HG02642 (cell line): ENCODE measurements at regions not wholly inside any gene's neighbourhood (a gene's known extent, or its start where the extent isn't known, plus 50 kb on each side); places are given as distances from the start of the nearest gene placed in this dataset.
"Not testable (repeated sequence)": the region's sequence is repeated elsewhere in the genome, so short reads cannot be mapped to it uniquely, and the experiment has no call there.

ENCODE experiments used
- ATAC-seq: cut with Tn5 transposase; IDR thresholded peaks from one replicate; pipeline ENCODE4 v1.9.1; 2021; ENCODE audit warnings: mild to moderate bottlenecking; ENCODE audit not compliant: unreplicated experiment, poor library complexity

DNA sequence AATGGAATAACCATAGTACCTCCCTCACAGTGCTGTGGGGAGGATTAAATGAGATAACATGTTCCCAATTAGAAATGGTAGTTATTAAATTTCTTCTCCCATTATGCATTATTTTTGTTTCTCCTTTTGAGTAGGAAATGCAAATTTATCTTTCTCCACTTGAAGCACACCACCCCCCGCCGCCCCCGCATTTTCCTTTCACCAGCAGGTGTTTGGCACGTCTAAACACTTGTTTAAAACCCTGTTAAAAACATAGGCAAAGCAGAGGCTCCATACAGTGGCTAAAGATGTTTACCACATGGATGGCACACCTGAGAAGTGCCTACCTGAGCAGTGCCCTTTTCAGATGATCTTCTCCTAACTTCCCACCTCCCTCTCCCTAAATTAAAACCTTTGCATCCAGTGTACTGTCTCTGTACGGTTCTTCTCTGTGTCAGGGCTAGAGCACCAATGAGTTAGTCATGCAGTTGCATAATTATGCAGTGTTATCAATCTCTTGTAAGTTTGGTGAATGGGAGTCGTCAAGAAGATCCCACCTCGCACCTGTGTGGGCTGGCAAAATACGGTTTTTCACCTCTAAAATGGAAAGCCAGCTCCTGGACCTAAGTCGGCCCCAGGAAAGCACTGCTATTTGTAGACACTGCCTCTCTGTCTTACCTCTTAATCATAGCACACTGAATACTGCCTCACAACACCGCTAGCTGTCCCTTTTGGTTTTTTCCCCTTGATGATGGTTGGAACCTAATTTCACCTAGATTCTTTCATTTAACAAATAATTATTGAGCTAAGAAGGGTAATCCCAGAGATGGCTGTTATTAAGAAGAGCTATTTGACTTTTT lies 122.0 kb downstream of the CT47B1 start:
- ATAC-seq = no peak

DNA sequence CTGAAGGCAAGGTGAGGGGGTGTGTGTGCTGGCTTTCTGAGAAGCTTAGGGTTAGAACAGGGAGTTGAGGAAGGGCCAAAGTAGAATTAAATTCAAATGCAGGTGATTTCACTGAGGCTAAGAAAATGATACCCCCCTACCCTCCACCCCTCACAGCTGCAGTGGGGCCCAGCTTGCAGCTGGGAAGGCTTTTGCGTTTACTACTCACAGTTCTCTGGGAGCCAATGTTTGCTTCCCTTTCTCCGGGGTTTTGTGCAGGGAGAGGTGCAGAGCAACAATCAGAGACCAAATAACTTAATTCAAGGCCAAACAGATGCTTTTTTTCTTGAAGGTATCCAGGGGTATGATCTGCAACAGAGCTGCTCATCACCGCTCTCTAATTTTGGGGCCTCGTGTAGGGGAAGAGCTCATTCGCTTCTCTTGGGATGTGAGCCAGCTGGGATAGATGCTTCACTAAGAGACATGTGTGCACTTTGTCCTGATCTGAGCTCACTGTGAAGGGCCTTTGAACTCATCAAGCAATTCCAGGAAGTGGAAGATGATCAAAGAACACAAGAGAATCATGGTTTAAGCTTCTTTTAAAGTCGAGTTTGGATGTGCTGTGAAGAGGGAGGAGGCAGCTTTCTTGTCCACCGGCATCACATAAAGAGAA lies 122.7 kb upstream of the C1GALT1C1 start:
- ATAC-seq = no peak

DNA sequence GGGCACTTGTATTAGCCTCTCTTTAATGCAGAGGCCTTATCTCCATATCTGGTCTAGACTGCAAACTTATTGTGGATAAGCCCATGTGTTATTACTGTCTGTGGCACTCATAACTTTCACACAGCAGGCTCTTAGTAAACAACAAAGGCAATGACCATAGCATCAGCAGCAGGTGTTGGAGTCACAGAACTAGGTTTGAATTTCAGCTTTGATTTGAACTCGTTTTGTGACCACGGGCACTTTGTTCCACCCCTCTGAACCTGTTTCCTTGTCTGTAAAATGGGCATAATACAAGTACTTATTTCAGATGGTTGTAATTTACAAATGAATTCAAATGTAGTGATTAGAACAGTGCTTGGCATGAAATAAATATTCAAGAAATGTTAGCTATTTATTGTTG lies 121.8 kb upstream of the C1GALT1C1 start:
- ATAC-seq = no peak

DNA sequence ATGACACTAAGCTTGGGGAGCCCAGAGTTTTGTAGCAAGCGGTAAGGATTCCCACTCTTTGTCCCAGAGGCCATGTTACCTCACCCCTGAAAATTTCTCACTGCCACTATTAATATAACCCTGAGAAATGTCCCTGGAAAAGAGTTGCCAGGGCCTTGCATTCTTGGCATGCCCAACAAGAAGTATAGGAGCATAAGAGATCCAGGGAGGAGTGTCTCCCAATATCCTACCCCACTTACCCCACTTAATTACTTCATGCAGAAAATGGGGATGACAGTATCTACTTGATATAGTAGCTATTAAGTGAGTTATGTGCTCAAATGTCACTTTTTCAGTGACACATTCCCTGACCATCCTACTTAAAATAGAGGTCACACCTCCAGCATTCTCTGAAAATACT lies 120.5 kb upstream of the C1GALT1C1 start:
- ATAC-seq = no peak

DNA sequence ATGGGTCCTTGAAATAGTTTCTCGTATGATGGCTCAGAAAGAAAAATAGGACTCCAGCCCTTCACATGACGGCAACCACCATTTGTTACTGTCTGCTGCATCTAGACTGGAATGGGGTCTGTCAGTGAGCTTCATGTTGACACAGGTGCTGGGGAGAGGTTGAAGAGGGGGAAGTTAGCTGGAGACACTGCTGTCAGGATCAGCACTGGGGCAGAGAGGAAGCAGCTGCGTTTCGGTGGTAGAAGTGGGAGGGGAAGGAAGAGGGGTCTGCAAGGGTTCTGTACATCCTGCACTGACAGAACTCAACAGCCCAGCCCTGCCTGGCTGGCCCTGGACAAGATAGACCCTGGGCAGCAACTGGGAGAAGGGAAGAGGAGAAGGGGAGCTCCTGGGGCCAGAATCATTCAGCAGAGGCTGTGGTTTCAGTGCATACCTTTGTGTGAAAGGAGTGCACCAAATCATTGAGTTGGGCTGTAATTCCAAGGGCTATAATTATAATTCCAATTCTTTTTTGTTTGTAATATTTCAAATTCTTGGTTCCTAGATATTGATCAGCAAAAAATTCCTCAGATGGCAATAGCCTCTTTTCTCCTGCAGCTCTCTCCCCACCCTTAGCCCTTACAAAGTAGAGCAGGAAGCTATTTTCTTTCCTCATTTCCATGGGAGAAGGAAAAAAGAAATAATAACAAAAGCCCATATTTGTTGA lies 119.4 kb upstream of the C1GALT1C1 start:
- ATAC-seq = peak; percentile 92

DNA sequence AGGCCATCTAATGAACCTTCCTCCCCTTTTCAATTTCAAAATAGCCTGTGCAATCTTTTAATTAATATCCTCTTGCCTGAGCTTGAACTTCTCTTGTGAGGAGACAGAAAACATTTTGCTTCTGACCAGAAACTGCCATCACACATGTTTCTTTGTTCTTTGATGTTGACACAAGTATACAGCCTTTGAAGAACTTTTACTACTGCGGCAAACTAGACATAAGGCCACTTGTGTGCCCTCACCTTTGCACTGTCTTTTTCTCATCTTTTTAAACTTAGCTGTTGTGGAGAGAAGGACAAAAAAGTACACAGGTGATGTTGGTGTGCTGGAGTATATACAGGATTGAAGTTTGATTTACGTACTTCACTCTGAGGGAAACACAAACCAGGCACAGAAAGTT lies 116.3 kb upstream of the C1GALT1C1 start:
- ATAC-seq = no peak

DNA sequence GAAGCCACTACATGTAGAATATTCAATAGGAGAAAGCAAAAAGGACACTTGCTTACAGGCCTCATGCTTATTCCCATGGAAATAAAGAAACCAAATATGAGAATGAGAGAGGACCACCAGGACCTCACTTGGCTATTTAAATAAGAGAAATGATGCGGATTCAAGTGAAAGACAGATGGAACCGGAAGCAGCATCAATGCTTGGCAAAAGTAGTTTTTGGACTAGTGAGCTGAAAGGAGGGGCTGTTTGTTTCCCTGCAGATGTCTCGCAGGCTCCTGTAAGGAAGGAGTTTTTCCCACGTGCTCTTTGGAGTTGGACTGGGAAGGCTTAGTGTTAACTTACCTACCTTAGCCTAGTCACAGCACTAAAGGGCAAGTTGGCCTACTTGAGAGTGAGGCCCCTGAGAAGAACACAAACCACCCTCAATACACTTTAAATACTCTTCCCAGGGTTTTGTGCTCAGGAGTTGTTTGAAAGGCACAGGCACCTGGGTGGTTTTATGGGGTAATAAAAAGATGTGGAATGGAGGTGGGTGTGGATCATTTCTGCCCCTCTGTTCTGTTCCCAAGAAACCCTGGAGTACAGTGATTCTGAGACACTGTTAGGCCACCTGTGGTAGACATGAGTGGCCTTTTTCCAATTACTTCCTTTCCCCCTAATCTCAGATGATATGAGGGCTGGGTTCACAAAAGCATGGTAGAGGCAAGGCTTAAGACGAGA lies 113.3 kb upstream of the C1GALT1C1 start:
- no peak for ATAC-seq

DNA sequence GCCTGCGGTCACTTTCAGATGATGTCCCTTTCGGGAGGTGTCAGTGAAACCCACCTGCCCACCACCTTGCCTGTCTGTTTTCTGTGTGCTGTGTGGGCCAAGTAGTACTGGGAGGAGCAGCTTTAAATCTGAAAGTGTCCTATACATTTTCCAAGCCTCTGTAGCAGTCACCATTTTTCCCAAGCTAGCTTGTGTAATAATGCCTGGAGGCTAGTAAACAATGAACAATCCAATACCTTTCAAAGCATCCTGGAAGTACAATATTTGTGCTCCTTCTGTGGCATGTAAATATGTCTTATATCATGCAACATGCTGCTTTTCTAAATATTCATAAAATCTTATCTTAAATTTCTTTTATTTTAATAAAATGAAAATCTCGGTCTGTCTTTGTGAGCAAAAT lies 111.6 kb upstream of the C1GALT1C1 start:
- ATAC-seq = no peak

DNA sequence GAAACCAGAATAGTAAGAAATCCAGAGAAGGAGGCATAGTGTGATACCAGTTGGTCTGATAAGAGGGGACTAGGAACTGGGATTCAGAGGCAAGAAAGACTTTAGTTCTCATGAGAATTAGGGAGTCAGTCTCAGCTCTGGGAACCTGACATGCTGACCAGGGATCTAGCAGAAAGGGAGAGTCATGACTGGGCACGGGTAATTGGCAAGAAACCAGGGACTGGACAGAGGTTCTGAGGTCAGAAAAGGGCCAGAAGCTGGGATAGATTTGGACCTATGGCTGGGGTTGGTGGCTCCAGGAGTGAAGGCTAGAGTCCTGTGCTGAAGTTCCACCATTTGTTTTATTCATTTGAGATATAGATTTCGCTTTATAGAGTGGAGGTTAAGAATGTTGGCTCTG lies 110.2 kb upstream of the C1GALT1C1 start:
- no peak for ATAC-seq

DNA sequence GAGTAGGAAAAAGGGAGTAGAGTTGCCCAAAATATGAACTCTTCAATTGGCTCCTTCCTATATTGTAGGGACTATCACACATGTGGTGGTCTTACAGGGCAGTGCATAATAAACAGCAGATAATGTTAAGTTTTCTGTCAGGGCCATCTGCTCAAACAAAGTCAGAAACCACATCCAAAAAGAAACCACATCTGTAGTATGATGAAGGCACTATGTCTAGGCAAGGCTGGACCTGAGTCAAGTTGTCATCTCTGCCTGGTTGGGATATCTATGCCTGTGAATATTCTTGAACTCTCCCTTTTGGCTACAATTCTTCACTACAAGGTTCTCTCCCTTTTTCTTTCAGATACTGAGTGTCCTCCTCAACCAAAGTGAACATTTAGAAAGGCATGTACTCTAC lies 109.4 kb upstream of the C1GALT1C1 start:
- ATAC-seq = no peak

DNA sequence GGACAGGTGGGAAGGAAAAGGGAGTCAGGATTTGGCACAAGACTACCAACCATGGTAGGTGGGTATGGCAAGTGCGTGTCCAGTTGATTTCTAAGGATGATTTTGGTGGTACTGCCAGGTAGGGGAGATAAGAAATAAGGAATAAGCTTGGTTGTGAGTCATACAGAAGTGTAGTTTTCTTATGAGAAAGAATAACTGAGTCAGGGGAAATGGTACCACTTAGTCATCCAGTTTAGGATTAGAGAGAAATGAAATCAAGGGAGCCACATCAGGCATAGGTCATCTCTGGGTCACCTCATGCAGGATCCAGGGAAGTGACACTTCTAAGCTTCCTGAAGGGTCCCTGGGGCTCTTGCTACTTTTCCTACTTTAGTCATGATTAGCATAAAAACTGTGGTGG lies 107.1 kb upstream of the C1GALT1C1 start:
- no peak for ATAC-seq

DNA sequence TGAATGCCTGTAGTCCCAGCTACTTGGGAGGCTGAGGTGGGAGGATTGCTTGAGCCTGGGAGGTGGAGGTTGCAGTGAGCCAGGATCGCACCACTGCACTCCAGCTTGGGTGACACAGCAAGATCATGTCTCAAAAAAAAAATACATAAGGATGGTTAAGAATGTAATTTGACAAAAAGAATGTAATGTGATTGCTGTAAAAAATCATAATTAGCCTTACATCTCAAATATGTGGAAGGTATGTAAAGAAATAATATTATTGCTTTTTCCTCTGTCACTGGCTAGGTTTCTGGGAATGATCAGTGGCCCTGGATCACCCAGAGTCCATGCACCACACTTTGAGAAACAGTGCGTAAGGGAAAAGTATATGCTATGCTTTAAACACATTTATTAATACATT lies 106.1 kb upstream of the C1GALT1C1 start:
- no peak for ATAC-seq

DNA sequence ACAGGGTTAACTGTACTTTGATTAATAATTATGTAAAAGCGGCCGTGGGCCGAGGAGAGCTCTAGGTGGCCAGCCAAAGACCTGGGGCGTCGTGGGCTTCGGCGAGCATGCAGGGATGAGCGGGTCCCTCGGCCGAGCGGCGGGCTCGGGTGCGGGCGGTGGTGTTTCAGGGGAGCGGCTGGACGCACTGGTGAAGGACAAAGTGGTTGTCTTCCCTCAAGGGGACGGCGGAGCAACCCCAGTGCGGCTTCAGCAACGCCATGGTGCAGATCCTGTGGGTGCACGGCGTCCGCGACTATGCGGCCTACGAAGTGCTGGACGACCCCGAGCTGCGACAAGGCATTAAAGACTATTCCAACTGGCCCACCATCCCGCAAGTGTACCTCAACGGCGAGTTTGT lies 103.0 kb upstream of the C1GALT1C1 start:
- no peak for ATAC-seq

DNA sequence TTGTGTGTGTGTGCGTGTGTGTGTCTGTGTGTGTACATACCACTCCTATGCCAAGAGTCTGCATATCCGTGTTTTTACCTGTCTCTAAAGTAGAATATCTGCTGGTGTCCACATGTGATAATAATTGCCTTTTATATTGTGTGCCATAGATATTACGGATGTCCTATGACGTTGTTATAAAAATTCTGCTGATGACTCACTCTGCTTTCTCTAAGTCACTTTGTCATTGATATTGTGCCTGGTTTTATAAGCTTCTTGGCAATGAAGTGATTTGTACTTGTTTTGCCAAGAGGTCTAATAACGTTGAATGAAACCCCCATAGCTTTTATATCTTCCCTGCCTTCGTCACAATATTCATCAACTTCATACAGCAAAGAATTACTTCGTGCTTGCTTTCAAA lies 102.6 kb upstream of the C1GALT1C1 start:
- ATAC-seq = no peak

DNA sequence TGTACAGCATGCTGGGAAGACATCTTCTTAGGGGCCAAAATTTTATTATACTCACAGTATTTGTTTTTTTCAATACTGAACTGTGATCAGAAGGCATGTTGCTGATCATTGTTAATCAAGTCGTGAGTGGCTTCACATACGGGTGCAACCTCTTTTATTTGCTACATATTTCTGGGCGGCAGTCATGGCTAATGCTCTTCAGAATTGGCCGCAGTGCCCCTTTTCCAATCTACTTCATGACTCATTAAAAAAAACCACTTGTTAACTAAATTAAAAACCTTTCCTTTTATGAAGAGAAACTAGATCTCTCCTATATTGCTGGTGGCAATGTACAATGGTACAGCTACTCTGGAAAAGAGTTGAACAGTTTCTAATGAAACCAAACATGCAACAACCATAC lies 101.5 kb upstream of the C1GALT1C1 start:
- ATAC-seq = no peak

DNA sequence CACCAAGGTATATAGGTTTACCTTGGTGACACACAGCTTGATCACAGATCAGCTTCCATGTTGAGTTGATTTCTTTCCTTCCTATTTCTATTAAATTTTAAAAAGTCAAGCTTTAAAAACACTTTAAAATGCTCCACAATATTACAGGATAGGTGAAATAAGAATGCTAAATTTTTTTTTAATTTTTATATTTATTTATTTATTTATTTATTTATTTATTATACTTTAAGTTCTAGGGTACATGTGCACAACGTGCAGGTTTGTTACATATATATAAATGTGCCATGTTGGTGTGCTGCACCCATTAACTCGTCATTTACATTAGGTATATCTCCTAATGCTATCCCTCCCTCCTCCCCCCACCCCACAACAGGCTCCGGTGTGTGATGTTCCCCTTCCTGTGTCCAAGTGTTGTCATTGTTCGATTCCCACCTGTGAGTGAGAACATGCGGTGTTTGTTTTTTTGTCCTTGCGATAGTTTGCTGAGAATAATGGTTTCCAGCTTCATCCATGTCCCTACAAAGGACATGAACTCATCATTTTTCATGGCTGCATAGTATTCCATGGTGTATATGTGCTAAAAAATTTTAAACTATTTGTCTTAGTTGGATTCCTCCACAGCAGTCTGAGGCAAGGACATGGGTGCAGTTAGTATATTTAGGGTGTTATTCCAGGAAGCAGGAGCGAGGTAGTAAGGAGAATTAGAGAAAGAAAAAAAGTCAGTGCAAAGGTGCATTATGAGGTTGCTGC lies 99.8 kb upstream of the C1GALT1C1 start:
- not testable (repeated sequence) for ATAC-seq

DNA sequence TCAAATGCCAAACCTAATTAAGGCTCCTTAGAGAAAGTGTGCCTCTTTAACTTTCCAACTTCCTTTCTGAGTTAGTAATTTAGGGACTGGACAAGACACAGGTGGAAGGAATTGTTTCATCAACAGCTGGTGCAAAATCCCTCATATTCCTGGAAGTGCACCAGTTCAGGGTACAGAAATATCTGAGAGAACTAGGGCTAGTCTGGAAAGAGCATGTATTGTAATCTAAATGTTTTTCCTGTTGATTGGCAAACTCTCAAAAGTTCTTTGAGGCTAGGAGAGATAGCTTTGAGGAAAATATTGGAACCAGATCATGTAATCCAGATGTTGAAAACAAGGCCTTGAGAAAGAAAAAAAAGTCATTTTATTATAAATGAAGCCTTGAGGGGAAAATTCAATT lies 98.1 kb upstream of the C1GALT1C1 start:
- ATAC-seq = no peak

DNA sequence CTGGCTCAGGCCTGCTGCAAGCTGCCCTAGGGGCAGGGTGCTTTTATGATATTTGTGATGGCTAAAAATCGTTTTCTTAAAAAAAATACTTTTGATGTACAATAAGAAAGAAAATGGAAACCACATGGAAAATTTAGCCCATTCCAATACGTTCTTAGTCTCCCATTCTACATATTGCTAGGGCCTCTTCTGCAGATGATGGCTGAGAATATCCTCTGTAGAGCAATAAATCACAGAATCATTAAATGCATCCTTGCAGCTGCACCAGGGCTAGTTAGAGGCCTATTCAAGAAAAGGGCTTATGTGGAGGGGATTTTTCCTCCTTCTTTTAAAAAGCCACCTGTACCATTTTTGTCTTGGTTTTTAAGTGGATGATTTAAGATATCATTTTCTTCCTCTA lies 97.6 kb upstream of the C1GALT1C1 start:
- ATAC-seq = no peak

DNA sequence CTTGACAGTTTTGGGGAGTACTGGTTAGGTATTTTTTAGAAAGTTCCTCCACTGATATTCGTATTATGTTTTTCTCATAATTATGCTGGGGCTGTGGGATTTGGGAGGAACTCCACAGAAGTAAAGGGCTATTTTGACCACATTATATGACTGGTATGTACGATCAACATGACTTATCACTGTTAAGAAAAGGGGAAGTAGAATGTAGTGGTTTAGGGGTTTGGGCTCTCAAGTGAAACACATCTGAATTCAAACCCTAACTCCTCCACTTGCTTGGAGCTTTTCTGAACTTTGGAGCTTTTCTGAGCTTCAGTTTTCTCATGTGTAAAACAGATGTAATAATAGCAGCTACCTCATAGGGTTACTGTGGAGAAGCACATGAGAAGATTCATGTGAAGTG lies 96.4 kb upstream of the C1GALT1C1 start:
- ATAC-seq = peak; percentile 99

DNA sequence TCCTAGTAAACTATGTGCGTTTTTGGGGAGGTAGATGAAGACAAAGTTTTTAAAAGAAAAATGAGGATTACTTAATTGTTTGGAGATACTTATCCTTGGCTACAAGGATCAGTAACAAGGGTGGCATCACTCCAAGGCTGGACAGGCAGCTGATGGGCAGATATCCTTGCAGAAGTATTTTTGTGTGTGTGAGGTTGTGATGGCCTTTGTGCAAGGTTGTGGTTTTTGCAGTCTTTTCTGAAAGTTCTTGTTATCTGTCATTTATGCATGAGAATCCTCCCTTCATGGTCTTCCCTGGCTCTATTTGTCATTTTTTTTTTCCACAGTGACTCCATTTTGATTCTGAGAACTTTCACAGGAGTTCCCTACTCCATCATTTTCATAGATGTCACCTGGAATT lies 96.0 kb upstream of the C1GALT1C1 start:
- peak; percentile 40 for ATAC-seq
